ENCODE measurements at regions not wholly inside any gene's neighbourhood (a gene's known extent, or its start where the extent isn't known, plus 50 kb on each side); places are given as distances from the start of the nearest gene placed in this dataset.
"Not testable (repeated sequence)": the region's sequence is repeated elsewhere in the genome, so short reads cannot be mapped to it uniquely, and the experiment has no call there.

DNA sequence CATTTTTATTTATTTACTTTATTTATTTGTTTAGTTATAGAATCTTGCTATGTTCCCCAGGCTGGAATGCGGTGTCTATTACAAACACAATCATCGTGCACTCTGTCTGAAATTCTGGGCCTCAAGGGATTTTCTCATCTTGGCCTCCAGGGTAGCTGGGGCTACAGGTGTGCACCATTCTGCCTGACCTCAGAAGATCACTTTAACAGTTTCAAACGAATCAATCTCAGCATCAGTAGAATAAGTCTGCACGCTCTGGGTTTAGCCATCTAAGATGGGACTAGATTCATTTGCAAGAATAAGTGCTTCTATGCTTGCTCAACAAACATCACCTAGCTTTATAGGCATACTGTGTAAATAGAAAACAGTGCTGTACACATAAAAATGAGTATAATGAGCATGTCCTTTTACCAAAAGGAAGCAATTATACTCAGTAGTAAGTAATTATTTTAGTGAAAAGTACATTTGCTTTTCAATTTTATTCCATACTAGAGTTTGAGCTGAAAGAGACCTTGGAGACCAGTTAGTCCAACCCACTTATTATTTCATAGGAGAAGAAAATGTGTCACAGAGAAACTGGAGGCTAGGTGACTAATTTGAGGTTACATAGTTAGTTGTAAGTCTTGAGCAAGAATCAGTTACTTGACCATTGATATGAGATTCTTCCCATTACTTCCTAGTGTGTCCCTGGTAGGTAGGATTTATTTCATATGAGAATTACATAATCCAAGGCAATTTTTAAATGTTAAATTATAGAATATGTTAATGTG is 456.5 kb upstream of the LMO3 start:
- H3K36me3 ChIP-seq (ENCODE audit: control insufficient read depth, insufficient read depth, low read length): no peaks in the 10 kb centered on the region
- 86% methylated on average over 2 of the region's 4 CpGs for WGBS (ENCODE audit: insufficient coverage)
- peak in 1 of 6 donors; percentile 71 for DNase-seq (ENCODE audit: low read depth in 4 of 6, low spot score in 6 of 6)
- H3K27me3 ChIP-seq (ENCODE audit: control insufficient read depth, insufficient read depth, low read length): no peaks in the 10 kb centered on the region
- H3K4me1 ChIP-seq (ENCODE audit: control insufficient read depth, insufficient read depth, low read length): no peaks in the 10 kb centered on the region
- H3K9me3 ChIP-seq (ENCODE audit: control insufficient read depth, insufficient read depth, low read length): no peaks in the 10 kb centered on the region
- H3K27ac ChIP-seq (ENCODE audit: low read depth, low read length): no peak overlapping the region
- H3K4me3 ChIP-seq (ENCODE audit: low read depth, low read length): no peak overlapping the region

- WGBS (ENCODE audit: insufficient coverage): 85% methylated on average over 5 of the region's 5 CpGs
- Histone ChIP-seq H3K4me1 (ENCODE audit: control insufficient read depth, insufficient read depth, low read length) (no peaks in the 10 kb centered on the region), H3K4me3 (ENCODE audit: low read depth, low read length) (no peak overlapping the region), H3K9me3 (ENCODE audit: control insufficient read depth, insufficient read depth, low read length) (no peaks in the 10 kb centered on the region), H3K36me3 (ENCODE audit: control insufficient read depth, insufficient read depth, low read length) (no peaks in the 10 kb centered on the region), H3K27me3 (ENCODE audit: control insufficient read depth, insufficient read depth, low read length) (no peaks in the 10 kb centered on the region), H3K27ac (ENCODE audit: low read depth, low read length) (no peak overlapping the region)
- DNase-seq (ENCODE audit: low read depth in 4 of 6, low spot score in 6 of 6): no peak
Measured at GRCh38 chr12:17060260-17060659, 454.3 kb upstream of the LMO3 start.

DNA sequence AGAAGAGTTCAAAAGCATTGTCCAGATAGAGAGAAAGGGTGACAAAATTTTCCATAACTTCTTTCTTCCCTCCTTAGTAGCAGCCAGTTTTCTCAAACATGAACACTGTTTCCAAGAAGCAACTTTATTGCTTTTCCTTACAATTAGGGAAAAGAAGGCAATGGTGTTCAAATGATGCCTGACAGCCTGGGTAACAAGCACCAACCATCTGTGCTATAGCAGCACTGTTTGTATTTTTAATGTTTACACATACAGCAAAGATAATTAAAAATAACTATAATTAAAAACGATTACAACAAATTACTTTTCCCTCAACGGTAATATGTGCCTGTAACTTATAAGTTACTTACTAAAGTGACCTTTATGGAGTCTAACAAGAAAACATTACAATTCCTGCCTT is 450.6 kb upstream of the LMO3 start:
- H3K36me3 ChIP-seq (ENCODE audit: control insufficient read depth, insufficient read depth, low read length): no peaks in the 10 kb centered on the region
- WGBS (ENCODE audit: insufficient coverage): no CpG with 5 or more reads among the region's 2 CpGs
- no peaks in the 10 kb centered on the region for H3K27me3 ChIP-seq (ENCODE audit: control insufficient read depth, insufficient read depth, low read length)
- no peak overlapping the region for H3K27ac ChIP-seq (ENCODE audit: low read depth, low read length)
- H3K4me3 ChIP-seq (ENCODE audit: low read depth, low read length): no peak overlapping the region
- peak in 1 of 6 donors; percentile 63 for DNase-seq (ENCODE audit: low read depth in 4 of 6, low spot score in 6 of 6)
- H3K9me3 ChIP-seq (ENCODE audit: control insufficient read depth, insufficient read depth, low read length): no peaks in the 10 kb centered on the region
- H3K4me1 ChIP-seq (ENCODE audit: control insufficient read depth, insufficient read depth, low read length): no peaks in the 10 kb centered on the region

- H3K4me1 ChIP-seq (ENCODE audit: control insufficient read depth, insufficient read depth, low read length): no peaks in the 10 kb centered on the region
- no peaks in the 10 kb centered on the region for H3K27me3 ChIP-seq (ENCODE audit: control insufficient read depth, insufficient read depth, low read length)
- DNase-seq (ENCODE audit: low read depth in 4 of 6, low spot score in 6 of 6): no peak
- no peak overlapping the region for H3K27ac ChIP-seq (ENCODE audit: low read depth, low read length)
- no peaks in the 10 kb centered on the region for H3K36me3 ChIP-seq (ENCODE audit: control insufficient read depth, insufficient read depth, low read length)
- H3K4me3 ChIP-seq (ENCODE audit: low read depth, low read length): no peak overlapping the region
- H3K9me3 ChIP-seq (ENCODE audit: control insufficient read depth, insufficient read depth, low read length): no peaks in the 10 kb centered on the region
Measured at GRCh38 chr12:17038923-17039322, 433.0 kb upstream of the LMO3 start.

DNA sequence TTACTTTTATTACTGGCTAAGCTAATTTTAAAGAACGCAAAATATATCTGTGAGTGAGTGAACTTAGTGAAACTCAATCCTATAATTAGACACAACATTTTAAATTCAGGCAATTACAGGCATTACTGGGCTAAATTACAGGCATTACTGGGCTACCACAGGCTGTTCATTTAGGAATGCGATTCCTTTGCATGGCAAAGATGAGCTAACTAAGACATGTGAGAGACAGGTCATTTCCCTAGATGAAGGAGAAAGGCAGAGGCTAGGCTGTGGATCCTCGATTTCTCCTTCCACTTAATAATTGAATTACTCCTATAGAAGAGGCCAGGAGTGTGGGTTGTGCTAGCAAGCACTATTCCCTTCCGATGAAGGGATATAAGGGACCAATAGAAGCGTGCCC is 429.4 kb upstream of the LMO3 start:
- DNase-seq (ENCODE audit: low read depth in 4 of 6, low spot score in 6 of 6): no peak
- Histone ChIP-seq H3K27me3 (ENCODE audit: control insufficient read depth, insufficient read depth, low read length) (no peaks in the 10 kb centered on the region), H3K27ac (ENCODE audit: low read depth, low read length) (no peak overlapping the region), H3K4me1 (ENCODE audit: control insufficient read depth, insufficient read depth, low read length) (no peaks in the 10 kb centered on the region), H3K36me3 (ENCODE audit: control insufficient read depth, insufficient read depth, low read length) (no peaks in the 10 kb centered on the region), H3K4me3 (ENCODE audit: low read depth, low read length) (no peak overlapping the region), H3K9me3 (ENCODE audit: control insufficient read depth, insufficient read depth, low read length) (peaks cover 1% of the 10 kb centered on the region)
- WGBS (ENCODE audit: insufficient coverage): 100% methylated on average over 2 of the region's 5 CpGs

- WGBS (ENCODE audit: insufficient coverage): no CpG with 5 or more reads among the region's 1 CpG
- Histone ChIP-seq H3K9me3 (ENCODE audit: control insufficient read depth, insufficient read depth, low read length) (peaks cover 1% of the 10 kb centered on the region), H3K36me3 (ENCODE audit: control insufficient read depth, insufficient read depth, low read length) (no peaks in the 10 kb centered on the region), H3K27ac (ENCODE audit: low read depth, low read length) (no peak overlapping the region), H3K27me3 (ENCODE audit: control insufficient read depth, insufficient read depth, low read length) (no peaks in the 10 kb centered on the region), H3K4me1 (ENCODE audit: control insufficient read depth, insufficient read depth, low read length) (no peaks in the 10 kb centered on the region), H3K4me3 (ENCODE audit: low read depth, low read length) (no peak overlapping the region)
- DNase-seq (ENCODE audit: low read depth in 4 of 6, low spot score in 6 of 6): peak in 1 of 6 donors; percentile 71
Measured at GRCh38 chr12:17030338-17030737, 424.4 kb upstream of the LMO3 start.

DNA sequence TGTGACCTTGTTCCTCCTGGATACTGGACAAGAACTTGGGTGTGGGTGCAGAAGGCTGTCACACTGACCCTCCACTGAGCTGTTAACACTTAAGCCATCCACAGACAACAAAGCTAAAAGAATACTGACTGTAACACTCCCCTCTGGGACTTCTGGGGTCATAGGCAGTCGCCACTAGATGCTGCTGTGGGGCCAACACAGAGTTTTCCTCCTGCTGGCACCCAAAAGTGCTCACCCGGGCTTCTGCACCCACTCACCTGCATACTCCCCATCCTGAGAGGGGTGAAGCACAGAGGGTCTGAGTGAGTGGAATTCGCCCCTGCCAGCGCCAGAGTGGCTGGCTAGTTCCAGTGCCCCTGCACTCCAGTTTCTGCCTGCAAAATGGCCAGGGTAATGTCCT is 422.4 kb upstream of the LMO3 start:
- H3K36me3 ChIP-seq (ENCODE audit: control insufficient read depth, insufficient read depth, low read length): no peaks in the 10 kb centered on the region
- no peak for DNase-seq (ENCODE audit: low read depth in 4 of 6, low spot score in 6 of 6)
- peaks cover 1% of the 10 kb centered on the region for H3K9me3 ChIP-seq (ENCODE audit: control insufficient read depth, insufficient read depth, low read length)
- no peaks in the 10 kb centered on the region for H3K27me3 ChIP-seq (ENCODE audit: control insufficient read depth, insufficient read depth, low read length)
- H3K4me3 ChIP-seq (ENCODE audit: low read depth, low read length): no peak overlapping the region
- H3K4me1 ChIP-seq (ENCODE audit: control insufficient read depth, insufficient read depth, low read length): no peaks in the 10 kb centered on the region
- no peak overlapping the region for H3K27ac ChIP-seq (ENCODE audit: low read depth, low read length)
- 87% methylated on average over 3 of the region's 4 CpGs for WGBS (ENCODE audit: insufficient coverage)

DNA sequence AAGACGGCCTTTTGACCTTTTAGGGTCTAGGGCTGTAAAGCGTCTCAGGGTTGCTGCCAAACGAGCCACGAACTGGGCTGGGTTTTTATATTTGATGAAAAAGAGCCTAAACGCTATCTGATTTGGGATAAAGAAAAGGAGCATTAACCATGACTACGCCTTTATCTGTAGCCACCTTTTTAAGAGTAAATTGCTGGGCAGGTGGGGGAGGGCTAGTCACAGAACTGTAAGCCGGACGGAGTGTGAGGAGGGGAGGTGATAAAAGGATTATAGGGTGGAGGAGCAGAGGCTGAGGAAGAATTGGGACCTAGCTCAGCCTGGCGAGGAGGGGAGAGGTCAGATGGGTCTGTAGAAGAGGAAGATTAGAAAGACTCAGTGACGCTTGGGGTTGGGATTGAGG is 419.5 kb upstream of the LMO3 start:
- not testable (repeated sequence) for H3K27ac ChIP-seq (ENCODE audit: low read depth, low read length); DNase-seq (ENCODE audit: low read depth in 4 of 6, low spot score in 6 of 6); H3K9me3 ChIP-seq (ENCODE audit: control insufficient read depth, insufficient read depth, low read length); H3K27me3 ChIP-seq (ENCODE audit: control insufficient read depth, insufficient read depth, low read length); H3K4me3 ChIP-seq (ENCODE audit: low read depth, low read length); H3K4me1 ChIP-seq (ENCODE audit: control insufficient read depth, insufficient read depth, low read length); H3K36me3 ChIP-seq (ENCODE audit: control insufficient read depth, insufficient read depth, low read length)
- 79% methylated on average over 6 of the region's 10 CpGs for WGBS (ENCODE audit: insufficient coverage)

DNA sequence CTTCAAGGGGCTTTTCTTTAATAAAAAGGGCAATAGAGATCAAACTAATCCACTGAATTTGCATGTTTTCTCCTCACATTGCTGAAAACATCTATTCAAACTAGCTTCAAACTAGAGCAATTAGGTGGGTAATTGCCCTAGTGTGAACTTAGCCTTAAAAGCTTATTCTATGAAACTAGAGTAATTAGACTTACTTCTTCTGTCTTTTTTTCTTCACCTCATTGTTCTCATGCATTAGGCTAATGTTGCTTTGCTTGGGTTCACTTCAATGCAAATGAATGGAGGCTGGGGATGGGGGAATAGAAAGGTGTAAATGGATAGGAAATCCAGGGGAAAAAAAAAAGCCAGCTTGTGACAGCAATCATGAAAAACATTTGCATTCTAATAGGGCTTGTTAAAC is 414.8 kb upstream of the LMO3 start:
- no peak overlapping the region for H3K4me3 ChIP-seq (ENCODE audit: low read depth, low read length)
- H3K27me3 ChIP-seq (ENCODE audit: control insufficient read depth, insufficient read depth, low read length): no peaks in the 10 kb centered on the region
- no peaks in the 10 kb centered on the region for H3K9me3 ChIP-seq (ENCODE audit: control insufficient read depth, insufficient read depth, low read length)
- H3K36me3 ChIP-seq (ENCODE audit: control insufficient read depth, insufficient read depth, low read length): no peaks in the 10 kb centered on the region
- H3K4me1 ChIP-seq (ENCODE audit: control insufficient read depth, insufficient read depth, low read length): no peaks in the 10 kb centered on the region
- H3K27ac ChIP-seq (ENCODE audit: low read depth, low read length): no peak overlapping the region
- peak in 2 of 6 donors; percentile 65 to 75 for DNase-seq (ENCODE audit: low read depth in 4 of 6, low spot score in 6 of 6)

GRCh38 chr12:17017402-17017801 is 411.4 kb upstream of the LMO3 start:
- no peak for DNase-seq (ENCODE audit: low read depth in 4 of 6, low spot score in 6 of 6)
- Histone ChIP-seq H3K27ac (ENCODE audit: low read depth, low read length) (no peak overlapping the region), H3K4me3 (ENCODE audit: low read depth, low read length) (no peak overlapping the region), H3K36me3 (ENCODE audit: control insufficient read depth, insufficient read depth, low read length) (no peaks in the 10 kb centered on the region), H3K9me3 (ENCODE audit: control insufficient read depth, insufficient read depth, low read length) (no peaks in the 10 kb centered on the region), H3K4me1 (ENCODE audit: control insufficient read depth, insufficient read depth, low read length) (no peaks in the 10 kb centered on the region), H3K27me3 (ENCODE audit: control insufficient read depth, insufficient read depth, low read length) (no peaks in the 10 kb centered on the region)
- WGBS (ENCODE audit: insufficient coverage): no CpG with 5 or more reads among the region's 3 CpGs

Data from spinal cord (tissue), 9 donors.